Ishikawa (cell line): ENCODE measurements at regions not wholly inside any gene's neighbourhood (a gene's known extent, or its start where the extent isn't known, plus 50 kb on each side); places are given as distances from the start of the nearest gene placed in this dataset.
A peak's percentile ranks its signal among the peaks of the same experiment; 100 is the strongest.

Experiments used
- CEBPB ChIP-seq: IDR thresholded peaks from 2 replicates; pipeline ENCODE4 v1.6.1; 2012
- CREB1 ChIP-seq: IDR thresholded peaks from 2 replicates; pipeline ENCODE4 v1.6.1; 2012; ENCODE audit warnings: low read depth
- EGR1 ChIP-seq: IDR thresholded peaks from 2 replicates; pipeline ENCODE4 v1.6.1; 2012
- EP300 ChIP-seq: IDR thresholded peaks from 2 replicates; pipeline ENCODE4 v1.6.1; 2012; ENCODE audit warnings: borderline replicate concordance
- FOXM1 ChIP-seq: IDR thresholded peaks from 2 replicates; pipeline ENCODE4 v1.6.1; 2012; ENCODE audit warnings: low read depth, borderline replicate concordance
- MAX ChIP-seq: IDR thresholded peaks from 2 replicates; pipeline ENCODE4 v1.6.1; 2012
- NFIC ChIP-seq: IDR thresholded peaks from 2 replicates; pipeline ENCODE4 v1.6.1; 2012
- RAD21 ChIP-seq: IDR thresholded peaks from 2 replicates; pipeline ENCODE4 v1.6.1; 2012; ENCODE audit warnings: low read depth
- REST ChIP-seq: IDR thresholded peaks from 2 replicates; pipeline ENCODE4 v1.6.1; 2012; ENCODE audit warnings: low read depth, mild to moderate bottlenecking
- TAF1 ChIP-seq: IDR thresholded peaks from 2 replicates; pipeline ENCODE4 v1.6.1; 2012; ENCODE audit warnings: low read depth, mild to moderate bottlenecking
- TCF12 ChIP-seq: IDR thresholded peaks from 2 replicates; pipeline ENCODE4 v1.6.1; 2012; ENCODE audit warnings: low read depth
- TEAD4 ChIP-seq: IDR thresholded peaks from 2 replicates; pipeline ENCODE4 v1.6.1; 2012
- USF1 ChIP-seq: IDR thresholded peaks from 2 replicates; pipeline ENCODE4 v1.6.1; 2012
- YY1 ChIP-seq: IDR thresholded peaks from 2 replicates; pipeline ENCODE4 v1.6.1; 2012; ENCODE audit warnings: low read depth
- ZBTB7A ChIP-seq: IDR thresholded peaks from 2 replicates; pipeline ENCODE4 v1.6.1; 2012; ENCODE audit warnings: low read depth

- no peak for TF ChIP-seq REST
- no peak for TF ChIP-seq CREB1
- TF ChIP-seq NFIC, result peak; percentile 36; the same call in 1 of the 2 replicates
These were observed 63.9 kb downstream of the IL12A start for GRCh38 chr3:160052385-160053047.

GRCh38 chr3:160053048-160053391 is 64.4 kb downstream of the IL12A start:
- TF ChIP-seq CREB1, result no peak
- no peak for TF ChIP-seq EP300
- TF ChIP-seq EGR1, result no peak
- TF ChIP-seq YY1, result no peak
- no peak for TF ChIP-seq MAX
- no peak for TF ChIP-seq TEAD4
- no peak for TF ChIP-seq USF1
- TF ChIP-seq ZBTB7A, result no peak
- TF ChIP-seq NFIC, result no peak

- TF ChIP-seq RAD21, result no peak
- no peak for TF ChIP-seq USF1
- TF ChIP-seq REST, result no peak
- TF ChIP-seq CREB1, result no peak
- no peak for TF ChIP-seq NFIC
- TF ChIP-seq ZBTB7A, result no peak
- no peak for TF ChIP-seq EP300
- TF ChIP-seq TCF12, result no peak
- TF ChIP-seq YY1, result no peak
- no peak for TF ChIP-seq FOXM1
- TF ChIP-seq TAF1, result no peak
These were observed 67.0 kb downstream of the IL12A start for GRCh38 chr3:160055659-160056058.

GRCh38 chr3:160057331-160057730 is 68.7 kb downstream of the IL12A start:
- TF ChIP-seq MAX (no peak), EP300 (no peak), ZBTB7A (no peak), REST (no peak), YY1 (no peak), TCF12 (no peak), TEAD4 (no peak), CEBPB (no peak), EGR1 (no peak)

- no peak for TF ChIP-seq TAF1
- no peak for TF ChIP-seq CREB1
- no peak for TF ChIP-seq EP300
- no peak for TF ChIP-seq YY1
- TF ChIP-seq REST, result no peak
- no peak for TF ChIP-seq CEBPB
- no peak for TF ChIP-seq ZBTB7A
- TF ChIP-seq NFIC, result no peak
- TF ChIP-seq RAD21, result no peak
- TF ChIP-seq FOXM1, result no peak
- no peak for TF ChIP-seq EGR1
- TF ChIP-seq TEAD4, result no peak
- no peak for TF ChIP-seq MAX
- no peak for TF ChIP-seq TCF12
These were observed 71.9 kb downstream of the IL12A start for GRCh38 chr3:160060409-160061027.
